ENCODE measurements at regions not wholly inside any gene's neighbourhood (a gene's known extent, or its start where the extent isn't known, plus 50 kb on each side); places are given as distances from the start of the nearest gene placed in this dataset.
"Not testable (repeated sequence)": the region's sequence is repeated elsewhere in the genome, so short reads cannot be mapped to it uniquely, and the experiment has no call there.

- no peak for DNase-seq (ENCODE audit: low spot score)
Measured at GRCh38 chr9:90526386-90526785, 116.2 kb downstream of the DIRAS2 start.

GRCh38 chr9:90536094-90536493 is 106.5 kb downstream of the DIRAS2 start:
- DNase-seq (ENCODE audit: low spot score) = not testable (repeated sequence)

GRCh38 chr9:90538566-90538965 is 104.1 kb downstream of the DIRAS2 start:
- DNase-seq (ENCODE audit: low spot score) = no peak

DNA sequence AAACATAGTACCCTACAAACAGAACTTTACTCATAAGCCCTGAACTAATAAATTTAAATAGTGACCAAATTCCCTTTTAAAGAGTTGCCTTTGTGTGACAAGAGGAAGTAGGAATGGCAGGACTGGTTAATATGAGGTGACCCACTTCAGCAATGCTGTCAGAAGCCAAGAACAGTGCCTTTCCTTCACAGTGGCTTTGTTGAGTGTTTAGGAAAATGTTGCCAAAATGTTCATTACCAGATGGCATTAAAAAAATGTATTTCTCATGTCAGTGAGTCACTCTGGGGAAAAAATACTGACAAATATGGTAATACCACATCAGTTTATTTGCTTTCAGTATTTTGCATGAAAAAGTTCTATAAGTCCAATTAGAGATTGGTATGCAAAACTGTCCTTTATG is 103.3 kb downstream of the DIRAS2 start:
- no peak for DNase-seq (ENCODE audit: low spot score)

DNA sequence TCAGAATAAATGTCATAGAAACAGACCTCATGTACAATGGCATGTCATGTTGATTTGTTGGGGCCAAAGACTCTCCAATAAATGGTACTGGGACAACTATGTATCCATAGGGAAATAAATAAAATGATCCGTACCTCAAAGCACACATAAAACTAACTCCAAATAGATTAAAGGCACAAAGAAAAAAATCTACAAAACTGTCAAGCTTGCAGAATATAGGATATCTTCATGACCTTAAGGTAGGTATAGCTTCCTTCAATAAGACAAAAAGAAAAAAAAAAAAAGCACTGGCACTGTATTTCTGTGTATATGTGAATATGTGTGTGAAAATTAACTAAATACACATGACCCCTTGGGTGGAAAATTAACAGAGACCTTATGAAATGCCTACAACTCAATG is 101.9 kb downstream of the DIRAS2 start:
- DNase-seq (ENCODE audit: low spot score) = no peak

DNA sequence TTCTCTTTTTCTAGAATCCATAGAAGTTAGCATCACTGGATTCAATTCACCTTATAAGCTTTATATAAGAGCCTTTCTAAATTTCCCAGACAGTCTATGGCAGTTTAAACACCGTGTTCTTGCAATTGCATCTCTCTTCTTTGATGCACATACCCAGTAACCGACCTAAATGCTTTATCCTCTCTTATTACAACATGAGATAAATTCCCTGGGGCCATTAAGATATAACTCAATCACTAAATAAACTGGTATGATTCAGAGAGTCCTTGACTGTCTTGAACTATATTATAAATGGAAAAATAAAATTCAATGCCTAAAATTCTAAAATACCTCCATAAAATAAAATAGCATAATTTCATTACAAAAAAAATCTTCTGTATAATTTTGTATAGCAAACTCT is 98.1 kb downstream of the DIRAS2 start:
- no peak for DNase-seq (ENCODE audit: low spot score)

GRCh38 chr9:90546200-90546599 is 96.4 kb downstream of the DIRAS2 start:
- DNase-seq (ENCODE audit: low spot score) = peak; percentile 48

GRCh38 chr9:90547896-90548295 is 94.7 kb downstream of the DIRAS2 start:
- DNase-seq (ENCODE audit: low spot score) = peak; percentile 7

DNA sequence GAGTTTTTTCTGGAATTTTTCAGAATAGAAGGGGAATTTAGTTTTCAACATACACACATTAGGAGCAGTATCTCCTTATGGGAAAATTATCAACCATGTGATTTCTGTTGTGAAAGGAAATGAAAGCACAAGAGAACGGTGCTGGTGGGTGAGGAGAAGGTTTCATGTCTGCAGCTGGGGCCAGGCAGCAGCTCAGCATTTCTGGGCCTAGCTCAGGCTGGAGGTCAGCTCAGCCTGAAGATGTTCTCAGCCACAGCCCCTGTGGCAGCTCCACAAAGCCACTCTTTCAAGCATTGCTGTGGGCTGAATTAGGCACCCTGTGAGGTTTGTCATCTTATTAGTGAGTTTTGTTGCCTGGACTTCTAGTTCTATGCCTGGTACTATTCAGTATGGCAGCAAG is 90.3 kb downstream of the DIRAS2 start:
- no peak for DNase-seq (ENCODE audit: low spot score)

DNA sequence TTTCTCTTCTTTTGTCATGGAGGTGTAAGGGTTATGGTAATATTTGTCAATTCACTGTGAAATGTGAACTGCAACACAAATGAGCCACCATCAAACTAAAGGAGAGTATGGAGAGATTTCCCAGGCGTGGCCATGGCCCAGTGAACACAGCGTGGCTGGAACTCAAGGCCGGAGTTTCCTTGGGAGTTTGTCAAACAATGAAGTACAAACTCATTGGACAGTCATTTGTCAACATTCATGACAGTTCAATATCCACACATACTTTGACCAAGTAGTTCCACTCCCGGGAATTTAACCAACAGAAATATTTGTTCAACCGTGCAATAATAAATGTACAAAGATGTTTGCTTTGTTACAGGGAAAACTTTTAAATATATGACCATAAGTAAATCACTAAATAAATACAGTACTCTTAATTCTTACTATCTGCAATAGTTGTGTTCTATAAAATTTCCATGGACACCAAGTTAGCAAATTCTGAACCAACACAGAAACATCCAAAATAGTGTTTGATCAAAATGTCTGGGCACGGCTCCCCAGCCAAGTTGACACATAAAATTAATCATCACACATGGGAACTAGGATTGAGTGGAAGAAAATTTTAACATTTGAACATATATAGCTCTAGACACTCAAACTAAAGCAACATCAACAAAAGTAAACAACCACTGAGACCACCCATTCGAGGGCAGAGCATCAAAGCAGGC is 87.1 kb downstream of the DIRAS2 start:
- DNase-seq (ENCODE audit: low spot score) = no peak

DNA sequence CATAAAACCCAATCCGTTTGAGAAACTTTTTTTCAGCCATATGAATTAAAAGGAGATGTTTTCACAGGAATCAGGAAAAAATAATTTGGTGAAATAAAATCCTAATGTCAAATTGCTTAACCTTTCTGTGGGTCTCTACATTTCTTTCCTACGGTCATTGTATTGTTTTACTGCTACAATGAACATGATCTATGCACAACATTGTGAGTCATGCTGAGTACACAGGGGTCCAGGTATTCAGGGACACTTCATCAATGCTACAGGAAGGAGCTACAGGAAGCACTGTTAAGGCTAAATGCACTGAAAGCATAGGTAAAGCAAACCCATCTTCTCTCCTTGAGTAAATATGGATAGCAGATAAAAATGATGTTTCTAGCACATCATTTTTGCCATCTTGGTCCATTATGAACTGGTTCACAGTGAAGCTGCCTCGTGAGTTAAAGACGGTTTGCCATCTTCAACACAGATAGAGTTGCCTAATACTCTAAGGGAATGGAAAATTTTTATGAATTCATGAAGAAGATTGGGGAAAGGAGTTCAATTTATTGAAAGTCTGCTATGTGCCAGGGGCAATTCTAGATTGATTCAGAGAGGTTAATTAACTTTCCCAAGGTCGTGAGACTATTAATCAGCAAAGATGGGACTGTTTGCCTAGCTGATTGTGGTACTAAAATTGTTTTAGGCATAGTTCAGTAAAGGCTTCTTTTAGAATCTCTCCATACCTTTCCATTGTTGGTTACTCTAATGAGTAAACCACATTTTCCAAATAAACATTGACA is 85.5 kb downstream of the DIRAS2 start:
- DNase-seq (ENCODE audit: low spot score) = no peak

GRCh38 chr9:90559075-90560073 is 83.2 kb downstream of the DIRAS2 start:
- DNase-seq (ENCODE audit: low spot score) = no peak

All from LoVo (cell line).